GM19035 (cell line): ENCODE measurements at regions not wholly inside any gene's neighbourhood (a gene's known extent, or its start where the extent isn't known, plus 50 kb on each side); places are given as distances from the start of the nearest gene placed in this dataset.

Experiments
- ATAC-seq: cut with Tn5 transposase; IDR thresholded peaks from one replicate; pipeline ENCODE4 v1.9.1; 2021; ENCODE audit not compliant: unreplicated experiment

GRCh38 chr7:21140622-21141021 lies 287.3 kb upstream of the SP4 start:
- no peak for ATAC-seq

- no peak for ATAC-seq
These were observed 286.4 kb upstream of the SP4 start for GRCh38 chr7:21141476-21141875.

- ATAC-seq: no peak
These were observed 285.8 kb upstream of the SP4 start for GRCh38 chr7:21142081-21142480.

- no peak for ATAC-seq
These were observed 281.1 kb upstream of the SP4 start for GRCh38 chr7:21146642-21147423.

GRCh38 chr7:21149809-21150208 lies 278.1 kb upstream of the SP4 start:
- no peak for ATAC-seq

GRCh38 chr7:21154614-21155013 lies 273.3 kb upstream of the SP4 start:
- no peak for ATAC-seq

DNA sequence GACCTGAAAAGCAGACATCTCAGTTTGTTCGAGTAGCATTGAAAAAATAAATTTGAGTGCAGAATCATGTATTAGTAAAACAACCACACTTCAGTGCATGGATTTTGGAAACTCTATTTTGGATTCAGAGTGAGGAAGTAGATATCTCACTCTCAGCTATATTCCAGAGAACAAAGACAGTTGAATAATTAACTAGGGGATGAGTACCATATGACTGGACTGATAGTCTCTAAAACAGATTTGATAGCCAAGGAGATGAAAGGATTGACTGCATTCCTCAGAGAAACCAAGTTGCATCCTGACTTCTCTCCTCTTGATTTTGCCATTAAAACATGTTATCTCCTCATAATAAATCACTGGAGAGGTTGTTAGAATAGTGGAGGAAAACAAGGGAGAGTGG lies 268.4 kb upstream of the SP4 start:
- ATAC-seq: no peak

- ATAC-seq: no peak
These were observed 267.5 kb upstream of the SP4 start for GRCh38 chr7:21160401-21160800.

DNA sequence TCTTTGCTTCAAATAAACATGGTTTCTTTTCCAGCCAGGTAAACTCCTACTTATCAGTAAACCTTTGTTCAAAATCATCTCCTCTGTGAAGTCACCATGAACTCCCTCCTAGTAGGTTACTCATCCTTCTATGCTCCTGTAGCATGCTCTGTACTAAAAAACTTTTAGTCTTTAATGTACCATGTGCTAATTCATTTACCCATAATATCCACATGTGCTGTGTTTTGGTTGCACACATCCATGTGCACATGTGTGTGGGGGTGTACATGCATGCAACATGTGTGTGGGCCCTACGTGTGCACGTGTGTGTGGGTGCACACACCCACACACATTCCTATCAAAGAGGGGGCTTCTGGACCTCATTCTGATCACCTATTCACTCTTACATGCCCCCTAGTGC lies 259.9 kb upstream of the SP4 start:
- no peak for ATAC-seq

DNA sequence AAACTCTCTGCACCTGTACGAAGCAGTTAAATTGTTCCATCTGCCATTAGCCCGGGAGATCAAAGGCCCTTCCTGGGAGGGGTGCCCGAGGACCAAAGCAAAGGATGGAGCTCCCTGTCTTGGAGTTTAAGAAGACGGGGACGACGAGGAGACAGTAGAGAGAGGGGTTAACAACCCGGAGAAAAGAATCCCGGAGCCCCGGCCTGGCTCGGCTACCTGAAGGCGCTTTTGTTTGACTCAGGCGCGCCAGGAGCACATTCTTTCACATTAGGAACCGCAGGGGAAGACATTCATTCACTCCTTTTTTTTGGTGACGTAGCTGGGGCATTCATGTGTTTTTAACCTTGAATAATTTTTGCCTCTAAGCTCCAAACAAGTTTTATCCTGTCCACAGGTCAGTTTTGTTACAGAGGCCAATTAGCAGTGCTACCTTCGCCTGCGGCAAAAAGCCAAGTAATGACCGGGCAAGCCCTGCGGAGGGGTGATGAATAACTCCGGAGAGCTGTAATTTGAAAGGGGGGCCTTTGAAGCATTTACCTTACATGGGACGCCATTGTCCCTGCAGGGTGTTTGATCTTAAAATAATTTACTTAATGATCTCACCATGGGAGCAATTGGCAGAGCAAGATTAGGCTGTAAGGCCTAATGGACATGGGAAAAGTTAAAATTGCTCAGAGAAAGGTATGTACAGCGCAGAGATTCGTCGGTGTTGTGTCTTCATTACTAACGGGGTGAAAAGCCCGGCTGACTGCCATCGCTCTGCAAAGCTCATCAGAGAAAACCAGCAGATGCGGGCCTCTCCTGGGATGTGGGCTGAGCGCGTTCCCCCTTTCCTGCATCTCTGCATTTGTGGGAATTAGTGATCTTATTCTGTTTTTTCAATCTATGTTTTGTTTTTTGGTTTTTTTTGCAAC lies 258.0 kb upstream of the SP4 start:
- ATAC-seq: no peak

- ATAC-seq: no peak
These were observed 255.1 kb upstream of the SP4 start for GRCh38 chr7:21172800-21173199.

DNA sequence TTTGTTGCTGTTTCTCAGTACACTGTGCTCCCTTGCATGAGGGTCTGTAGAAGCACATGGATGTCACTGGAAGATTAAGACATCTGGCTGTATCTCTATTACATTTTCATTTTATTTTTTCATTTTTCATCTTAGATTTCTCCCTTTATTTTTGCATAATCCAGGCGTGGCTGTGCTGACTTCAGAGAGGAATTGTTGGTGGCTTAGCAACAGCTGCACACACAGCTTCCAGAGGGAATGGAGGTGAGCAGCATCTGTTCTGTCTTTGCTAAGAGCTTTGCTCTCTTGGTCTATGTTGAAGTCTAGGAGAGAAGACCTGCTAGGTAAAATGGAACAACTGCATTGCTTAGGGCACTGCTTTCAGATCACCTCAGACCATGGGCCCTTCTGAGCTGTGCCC lies 254.4 kb upstream of the SP4 start:
- no peak for ATAC-seq

- no peak for ATAC-seq
These were observed 252.2 kb upstream of the SP4 start for GRCh38 chr7:21175714-21176113.

DNA sequence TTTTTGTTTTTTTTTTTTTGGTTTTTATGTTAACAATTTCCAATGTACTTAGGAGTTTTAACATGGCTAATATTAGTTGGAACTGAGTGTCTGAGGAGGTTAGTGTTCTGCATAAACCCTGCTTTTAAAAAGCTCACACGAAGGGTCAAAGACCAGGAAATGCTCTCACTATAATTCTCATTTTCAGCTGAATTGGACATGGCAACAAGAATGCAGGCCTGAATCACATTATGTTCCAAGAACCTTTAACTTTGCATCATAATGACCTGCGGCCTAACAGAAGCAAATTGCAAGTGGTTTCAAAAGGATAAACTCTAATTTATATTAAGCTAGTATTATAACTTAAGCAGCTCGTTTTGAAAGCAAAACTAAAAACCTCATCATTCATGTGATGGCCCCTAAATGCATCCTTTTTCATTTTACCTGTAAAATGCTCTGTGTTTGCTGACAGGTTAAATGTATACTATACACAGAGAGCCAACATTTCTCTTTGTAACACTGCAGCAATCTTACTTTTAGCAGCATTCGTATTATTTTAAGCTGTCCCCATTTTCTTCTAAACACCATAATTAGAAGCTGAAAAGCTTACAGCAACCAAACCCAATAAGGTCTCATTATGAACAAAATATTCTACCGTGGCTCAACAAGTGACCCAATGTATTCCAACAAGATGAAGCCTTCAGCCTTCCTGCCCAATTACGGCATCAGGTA lies 242.8 kb upstream of the SP4 start:
- ATAC-seq: no peak

DNA sequence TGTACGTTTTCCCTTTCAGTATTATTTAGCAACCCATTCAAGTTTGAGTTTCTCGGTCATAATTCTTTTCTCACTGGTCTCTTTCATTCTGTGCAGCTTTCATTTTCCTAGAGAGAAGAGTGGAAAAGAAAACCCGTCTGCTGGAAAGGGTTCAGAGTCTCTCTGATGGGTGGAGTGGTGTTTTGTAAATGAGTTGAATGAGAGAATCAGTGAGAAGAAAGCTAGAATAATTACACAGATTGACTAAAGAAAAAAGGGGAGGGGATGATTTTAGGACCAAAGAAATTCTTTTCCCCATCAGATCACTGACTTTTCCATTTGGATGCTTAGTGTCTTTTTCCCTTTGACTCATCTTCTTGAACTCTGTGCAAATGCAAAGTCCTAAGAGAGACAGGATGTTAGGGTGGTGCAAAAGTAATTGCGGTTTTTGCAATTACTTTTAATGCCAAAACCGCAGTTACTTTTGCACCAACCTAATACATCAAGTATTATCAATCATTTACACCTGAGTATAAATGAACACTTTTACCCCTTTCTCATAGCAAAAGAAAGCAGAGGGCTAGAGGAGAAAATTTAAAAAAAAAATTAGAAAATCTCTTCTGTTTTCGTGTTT lies 242.1 kb upstream of the SP4 start:
- no peak for ATAC-seq

DNA sequence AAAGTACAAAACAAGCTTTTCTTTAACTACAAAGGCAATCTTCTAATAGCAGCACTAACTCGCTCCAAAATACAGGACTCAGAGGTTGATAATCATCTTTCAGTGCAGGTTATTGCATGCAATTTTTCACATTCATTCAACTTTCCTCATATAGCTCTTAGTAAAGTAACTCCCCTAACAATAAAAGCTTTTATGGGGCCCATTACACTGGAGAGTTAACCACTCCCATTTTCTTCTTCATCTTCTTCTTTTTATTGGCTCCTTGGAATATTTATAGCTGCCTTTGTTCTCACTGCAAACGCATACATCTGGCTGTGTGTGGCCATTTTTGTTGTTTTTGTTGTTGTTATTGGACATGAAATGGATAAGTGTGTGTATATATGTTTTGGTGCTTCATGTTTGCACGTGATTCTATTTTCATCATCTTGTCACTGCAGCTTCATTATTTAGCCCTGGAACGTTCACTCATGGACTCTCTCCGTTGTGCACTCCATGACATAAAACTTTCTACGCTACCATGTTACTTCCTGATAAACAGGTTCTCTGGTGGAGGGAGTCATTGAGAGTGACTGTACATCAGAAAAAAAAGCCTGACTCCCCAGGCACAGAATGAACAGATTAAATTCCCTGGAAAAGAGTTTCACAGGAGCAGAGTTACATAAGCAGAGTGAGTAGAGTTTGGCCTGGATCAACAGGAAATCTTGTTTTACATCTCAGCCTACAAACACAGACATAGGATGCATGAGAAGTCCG lies 236.4 kb upstream of the SP4 start:
- no peak for ATAC-seq

- no peak for ATAC-seq
These were observed 235.2 kb upstream of the SP4 start for GRCh38 chr7:21192657-21193056.

- no peak for ATAC-seq
These were observed 234.0 kb upstream of the SP4 start for GRCh38 chr7:21193895-21194294.

GRCh38 chr7:21194936-21195335 lies 232.9 kb upstream of the SP4 start:
- no peak for ATAC-seq

DNA sequence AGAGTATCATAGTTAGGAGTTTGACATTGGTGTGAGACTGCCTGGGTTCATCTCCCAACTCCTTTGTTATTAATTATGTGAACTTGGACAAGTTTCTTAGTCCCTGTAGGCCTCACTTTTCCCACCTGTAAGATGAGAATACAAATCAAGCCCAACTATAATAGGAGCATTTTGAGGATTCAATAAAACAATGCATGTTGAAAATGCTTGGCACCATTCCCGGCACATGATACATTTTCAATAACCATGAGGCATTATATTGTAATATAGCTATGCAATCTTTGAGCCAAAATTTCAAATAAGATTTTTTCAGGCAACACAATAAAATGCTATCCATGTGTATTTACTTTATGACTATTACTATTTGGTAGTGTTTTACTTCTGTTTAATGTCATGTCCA lies 229.0 kb upstream of the SP4 start:
- ATAC-seq: no peak
